ENCODE measurements at regions not wholly inside any gene's neighbourhood (a gene's known extent, or its start where the extent isn't known, plus 50 kb on each side); places are given as distances from the start of the nearest gene placed in this dataset.

- no peak overlapping the region for H3K4me2 ChIP-seq (ENCODE audit: unreplicated experiment)
- DNase-seq, result peak; percentile 35
- no peak overlapping the region for H3K4me3 ChIP-seq
- no peak overlapping the region for H3K9ac ChIP-seq
- no peaks in the 10 kb centered on the region for H3K9me2 ChIP-seq (ENCODE audit: insufficient read depth)
- H3K79me2 ChIP-seq (ENCODE audit: insufficient read depth), result no peaks in the 10 kb centered on the region
- peaks cover 29% of the 10 kb centered on the region for H3F3A ChIP-seq (ENCODE audit: insufficient read depth)
- H4K20me1 ChIP-seq (ENCODE audit: insufficient read depth), result no peaks in the 10 kb centered on the region
- in situ Hi-C loops (cut with MboI), result no loop called here
- peaks cover 35% of the 10 kb centered on the region for H3K4me1 ChIP-seq (ENCODE audit: insufficient read depth)
- H3K9me3 ChIP-seq (ENCODE audit: low read depth), result no peaks in the 10 kb centered on the region
- 38 to 42% methylated on average over 3 of the region's 3 CpGs for WGBS, 2 experiments (ENCODE audit: low coverage in 1 of 2, low lambda C conversion rate in 2 of 2, missing lambda C conversion rate in 2 of 2)
- H3K27me3 ChIP-seq (replicated peaks; ENCODE audit: insufficient read depth), result no peaks in the 10 kb centered on the region
- H3K27ac ChIP-seq, result no peak overlapping the region
- H3K36me3 ChIP-seq (ENCODE audit: low read depth), result no peaks in the 10 kb centered on the region
- TF ChIP-seq EZH2 (IDR thresholded peaks at IDR 0.05; ENCODE audit: insufficient read depth, poor library complexity, severe bottlenecking), result no peak
- TF ChIP-seq EZH2phosphoT487 (IDR thresholded peaks at IDR 0.05; ENCODE audit: insufficient read depth, low read depth), result no peak
- H2AFZ ChIP-seq, result no peak overlapping the region
These were observed 316.2 kb upstream of the HTR2A start for GRCh38 chr13:47213047-47213446.

GRCh38 chr13:47211106-47211505 lies 314.3 kb upstream of the HTR2A start:
- no peaks in the 10 kb centered on the region for H3K9me3 ChIP-seq (ENCODE audit: low read depth)
- H3K4me1 ChIP-seq (ENCODE audit: insufficient read depth), result peaks cover 26% of the 10 kb centered on the region
- peaks cover 18% of the 10 kb centered on the region for H3F3A ChIP-seq (ENCODE audit: insufficient read depth)
- H3K36me3 ChIP-seq (ENCODE audit: low read depth), result no peaks in the 10 kb centered on the region
- WGBS, 2 experiments (ENCODE audit: low coverage in 1 of 2, low lambda C conversion rate in 2 of 2, missing lambda C conversion rate in 2 of 2), result 48 to 50% methylated on average over 5 of the region's 5 CpGs
- H3K9ac ChIP-seq, result no peak overlapping the region
- no peaks in the 10 kb centered on the region for H4K20me1 ChIP-seq (ENCODE audit: insufficient read depth)
- peak overlapping the region; percentile 22 for H2AFZ ChIP-seq
- no peak overlapping the region for H3K4me3 ChIP-seq
- H3K9me2 ChIP-seq (ENCODE audit: insufficient read depth), result no peaks in the 10 kb centered on the region
- H3K27me3 ChIP-seq (replicated peaks; ENCODE audit: insufficient read depth), result no peaks in the 10 kb centered on the region
- no peaks in the 10 kb centered on the region for H3K79me2 ChIP-seq (ENCODE audit: insufficient read depth)
- H3K27ac ChIP-seq, result no peak overlapping the region
- in situ Hi-C loops (cut with MboI), result no loop called here
- peak; percentile 18 for DNase-seq
- H3K4me2 ChIP-seq (ENCODE audit: unreplicated experiment), result no peak overlapping the region
- TF ChIP-seq EZH2phosphoT487 (IDR thresholded peaks at IDR 0.05; ENCODE audit: insufficient read depth, low read depth), result no peak
- no peak for TF ChIP-seq EZH2 (IDR thresholded peaks at IDR 0.05; ENCODE audit: insufficient read depth, poor library complexity, severe bottlenecking)

GRCh38 chr13:47206111-47206510 lies 309.3 kb upstream of the HTR2A start:
- Histone ChIP-seq H3K27ac (no peak overlapping the region), H3K4me1 (ENCODE audit: insufficient read depth) (peaks cover 4% of the 10 kb centered on the region; the same call in 1 of the 2 replicates), H4K20me1 (ENCODE audit: insufficient read depth) (no peaks in the 10 kb centered on the region), H3K9me3 (ENCODE audit: low read depth) (no peaks in the 10 kb centered on the region), H3K4me3 (no peak overlapping the region), H3K27me3 (replicated peaks; ENCODE audit: insufficient read depth) (no peaks in the 10 kb centered on the region), H3K4me2 (ENCODE audit: unreplicated experiment) (no peak overlapping the region), H3F3A (ENCODE audit: insufficient read depth) (peaks cover 4% of the 10 kb centered on the region; the same call in 1 of the 2 replicates), H3K9ac (no peak overlapping the region), H2AFZ (no peak overlapping the region), H3K79me2 (ENCODE audit: insufficient read depth) (no peaks in the 10 kb centered on the region), H3K36me3 (ENCODE audit: low read depth) (no peaks in the 10 kb centered on the region), H3K9me2 (ENCODE audit: insufficient read depth) (no peaks in the 10 kb centered on the region)
- TF ChIP-seq EZH2 (IDR thresholded peaks at IDR 0.05; ENCODE audit: insufficient read depth, poor library complexity, severe bottlenecking), result no peak
- no peak for TF ChIP-seq EZH2phosphoT487 (IDR thresholded peaks at IDR 0.05; ENCODE audit: insufficient read depth, low read depth)
- 61 to 72% methylated on average over 3 of the region's 3 CpGs for WGBS, 2 experiments (ENCODE audit: low coverage in 1 of 2, low lambda C conversion rate in 2 of 2, missing lambda C conversion rate in 2 of 2)
- in situ Hi-C loops (cut with MboI), result no loop called here
- DNase-seq, result no peak

GRCh38 chr13:47190696-47191305 lies 293.9 kb upstream of the HTR2A start:
- in situ Hi-C loops (cut with MboI), result no loop called here
- no peaks in the 10 kb centered on the region for H3K9me2 ChIP-seq (ENCODE audit: insufficient read depth)
- H3K4me3 ChIP-seq, result no peak overlapping the region
- no peak overlapping the region for H3K27ac ChIP-seq
- peaks cover 16% of the 10 kb centered on the region for H3K4me1 ChIP-seq (ENCODE audit: insufficient read depth)
- H3K36me3 ChIP-seq (ENCODE audit: low read depth), result no peaks in the 10 kb centered on the region
- H3K79me2 ChIP-seq (ENCODE audit: insufficient read depth), result no peaks in the 10 kb centered on the region
- H3K4me2 ChIP-seq (ENCODE audit: unreplicated experiment), result no peak overlapping the region
- no peak for DNase-seq
- no peaks in the 10 kb centered on the region for H3K9me3 ChIP-seq (ENCODE audit: low read depth)
- H2AFZ ChIP-seq, result no peak overlapping the region
- no peak overlapping the region for H3K9ac ChIP-seq
- TF ChIP-seq EZH2 (IDR thresholded peaks at IDR 0.05; ENCODE audit: insufficient read depth, poor library complexity, severe bottlenecking), result no peak
- TF ChIP-seq EZH2phosphoT487 (IDR thresholded peaks at IDR 0.05; ENCODE audit: insufficient read depth, low read depth), result no peak
- no peaks in the 10 kb centered on the region for H3K27me3 ChIP-seq (replicated peaks; ENCODE audit: insufficient read depth)
- 65 to 72% methylated on average over 6 of the region's 6 CpGs for WGBS, 2 experiments (ENCODE audit: low coverage in 1 of 2, low lambda C conversion rate in 2 of 2, missing lambda C conversion rate in 2 of 2)
- H4K20me1 ChIP-seq (ENCODE audit: insufficient read depth), result no peaks in the 10 kb centered on the region
- H3F3A ChIP-seq (ENCODE audit: insufficient read depth), result peaks cover 11% of the 10 kb centered on the region
